Psoas muscle (tissue), 7 donors: ENCODE measurements at regions not wholly inside any gene's neighbourhood (a gene's known extent, or its start where the extent isn't known, plus 50 kb on each side); places are given as distances from the start of the nearest gene placed in this dataset.

Experiments
- ATAC-seq, 4 donors: fragments of 200-7000 bp; cut with Tn5 transposase; one replicate each; pipeline ENCODE4 v1.9.1; 2020; ENCODE audit warnings: moderate library complexity in 3 of 4, mild to moderate bottlenecking in 2 of 4
- DNase-seq, 2 donors: peaks; one replicate each; pipeline ENCODE4 v3.0.0-alpha.2; 2020
- H3K27ac ChIP-seq: fragments of 200-600 bp; one replicate; pipeline ENCODE4 v1.8.0; 2022
- H3K27me3 ChIP-seq, 3 donors: fragments of 200-600 bp in 1 of 3; one replicate each; pipeline versions ENCODE4 v1.6.1 to v1.8.0; 2013 to 2022; ENCODE audit warnings: low read length in 2 of 3, mild to moderate bottlenecking in 2 of 3, moderate library complexity in 1 of 3; ENCODE audit not compliant: insufficient read depth in 3 of 3
- H3K36me3 ChIP-seq, 2 donors: fragments of 200-600 bp in 1 of 2; one replicate each; pipeline versions ENCODE4 v1.6.1 to v1.8.0; 2013 to 2022; ENCODE audit warnings: low read depth in 1 of 2, mild to moderate bottlenecking in 1 of 2, moderate library complexity in 1 of 2; ENCODE audit not compliant: insufficient read depth in 1 of 2
- H3K4me1 ChIP-seq: fragments of 200-600 bp; one replicate; pipeline ENCODE4 v1.8.0; 2022
- H3K4me3 ChIP-seq: fragments of 200-600 bp; one replicate; pipeline ENCODE4 v1.8.0; 2022; ENCODE audit warnings: mild to moderate bottlenecking
- H3K9me3 ChIP-seq: fragments of 200-600 bp; one replicate; pipeline ENCODE4 v1.8.0; 2022
- CTCF ChIP-seq: fragments of 200-600 bp; IDR thresholded peaks from one replicate; pipeline ENCODE4 v1.8.0; 2022; ENCODE audit warnings: antibody characterized with exemption
- WGBS, 3 donors: extraction: QIAGEN DNeasy Blood & Tissue Kit; methylation state at CpG; one replicate each; pipeline versions ENCODE4 v1.1.6 to v1.1.7; 2013; 5-methylcytosine and 5-hydroxymethylcytosine counted together
- intact Hi-C, 2 donors: fragments of 100-400 bp; cut with DNase I; formaldehyde crosslinking; loops; one replicate each; pipeline versions ENCODE4 v1.11.0 to v1.14.2; 2022
- donor health status: healthy with polysubstance abuse.
- donor health status: DM: no; HTN: no; CAD: no; lungs with moderate emphysema.
- donor health status: Bipolar disorder and iron deficiency.
- donor health status: healthy.
- donor health status: DM: yes; HTN: yes; CAD: no.
- donor health status: DM: no; HTN: no; CAD: no.
- donor health status: DM: yes; HTN: yes; CAD: no.

- no peaks in the 10 kb centered on the region for H3K9me3 ChIP-seq
- no peaks in the 10 kb centered on the region for H3K36me3 ChIP-seq
- WGBS, 3 donors, result 23 to 31% (median 29%) methylated on average over 1 of the region's 1 CpG
- H3K4me1 ChIP-seq, result no peaks in the 10 kb centered on the region
- TF ChIP-seq CTCF, result no peak
- peaks cover 0 to 10% (median 0%) of the 10 kb centered on the region in 3 donors for H3K27me3 ChIP-seq
- no peak overlapping the region for H3K4me3 ChIP-seq
- DNase-seq (no peak), ATAC-seq (no peak)
- intact Hi-C loops, result no loop called here
- no peak overlapping the region for H3K27ac ChIP-seq
Measured at GRCh38 chr11:131108760-131109159, 192.5 kb upstream of the SNX19 start.

GRCh38 chr11:131109257-131109656, 193.0 kb upstream of the SNX19 start:
- no peak for TF ChIP-seq CTCF
- Histone ChIP-seq H3K4me1 (no peaks in the 10 kb centered on the region), H3K27me3 (peaks cover 0 to 8% (median 0%) of the 10 kb centered on the region in 3 donors), H3K27ac (no peak overlapping the region), H3K9me3 (no peaks in the 10 kb centered on the region), H3K36me3 (no peaks in the 10 kb centered on the region), H3K4me3 (no peak overlapping the region)
- intact Hi-C loops, result no loop called here
- no peak for ATAC-seq
- no peak for DNase-seq
- WGBS, 3 donors, result 28 to 35% (median 30%) methylated on average over 4 of the region's 4 CpGs

GRCh38 chr11:131109790-131110189, 193.5 kb upstream of the SNX19 start:
- WGBS, 3 donors, result 68 to 80% (median 79%) methylated on average over 5 of the region's 5 CpGs
- ATAC-seq (no peak), DNase-seq (no peak)
- Histone ChIP-seq H3K27ac (no peak overlapping the region), H3K36me3 (no peaks in the 10 kb centered on the region), H3K27me3 (peaks cover 0 to 8% (median 0%) of the 10 kb centered on the region in 3 donors), H3K4me3 (no peak overlapping the region), H3K4me1 (no peaks in the 10 kb centered on the region), H3K9me3 (no peaks in the 10 kb centered on the region)
- intact Hi-C loops, result no loop called here
- TF ChIP-seq CTCF, result no peak

- Histone ChIP-seq H3K27me3 (peaks cover 0 to 8% (median 0%) of the 10 kb centered on the region in 3 donors), H3K36me3 (no peaks in the 10 kb centered on the region), H3K9me3 (no peaks in the 10 kb centered on the region), H3K27ac (no peak overlapping the region), H3K4me1 (no peaks in the 10 kb centered on the region), H3K4me3 (no peak overlapping the region)
- DNase-seq, result no peak
- WGBS, 3 donors, result 24 to 41% (median 36%) methylated on average over 4 of the region's 4 CpGs
- intact Hi-C loops, result no loop called here
- no peak for ATAC-seq
- TF ChIP-seq CTCF, result no peak
Measured at GRCh38 chr11:131111775-131112174, 195.5 kb upstream of the SNX19 start.

- intact Hi-C loops, result no loop called here
- no peak for TF ChIP-seq CTCF
- Histone ChIP-seq H3K4me1 (no peaks in the 10 kb centered on the region), H3K4me3 (no peak overlapping the region), H3K27ac (no peak overlapping the region), H3K27me3 (no peaks in the 10 kb centered on the region), H3K36me3 (no peaks in the 10 kb centered on the region), H3K9me3 (no peaks in the 10 kb centered on the region)
- WGBS, 3 donors, result 72 to 90% (median 84%) methylated on average over 3 of the region's 3 CpGs
- ATAC-seq, result no peak
- DNase-seq, result no peak
Measured at GRCh38 chr11:131118247-131118646, 202.0 kb upstream of the SNX19 start.
